C4-2B (cell line): ENCODE measurements at regions not wholly inside any gene's neighbourhood (a gene's known extent, or its start where the extent isn't known, plus 50 kb on each side); places are given as distances from the start of the nearest gene placed in this dataset.

ENCODE experiments used
- H3K27ac ChIP-seq: fragments of 450-650 bp; 2 replicates; pipeline ENCODE4 v1.5.1; 2017
- CTCF ChIP-seq: fragments of 450-650 bp; conservative IDR thresholded peaks from 2 replicates; pipeline ENCODE4 v1.5.1; 2017; ENCODE audit warnings: mild to moderate bottlenecking
- ZFX ChIP-seq: fragments of 450-650 bp; IDR thresholded peaks from 2 replicates; pipeline ENCODE4 v1.6.1; 2017

- no peak overlapping the region for H3K27ac ChIP-seq
- TF ChIP-seq CTCF (no peak), ZFX (no peak)
Measured at GRCh38 chr5:82360022-82360421, 81.9 kb upstream of the RPS23 start.

GRCh38 chr5:82359272-82359671, 81.1 kb upstream of the RPS23 start:
- H3K27ac ChIP-seq = no peak overlapping the region
- TF ChIP-seq CTCF (no peak), ZFX (no peak)

- H3K27ac ChIP-seq = no peak overlapping the region
Measured at GRCh38 chr5:82358457-82358856, 80.3 kb upstream of the RPS23 start.

GRCh38 chr5:82356808-82357671, 78.9 kb upstream of the RPS23 start:
- no peak overlapping the region for H3K27ac ChIP-seq
- no peak for TF ChIP-seq CTCF
- TF ChIP-seq ZFX = no peak

More at GRCh38 chr5:82358457-82358856, 80.3 kb upstream of the RPS23 start:
- TF ChIP-seq ZFX (no peak), CTCF (no peak)

- no peak overlapping the region for H3K27ac ChIP-seq
- no peak for TF ChIP-seq ZFX
- no peak for TF ChIP-seq CTCF
Measured at GRCh38 chr5:82356021-82356420, 77.9 kb upstream of the RPS23 start.

GRCh38 chr5:82355496-82355895, 77.3 kb upstream of the RPS23 start:
- TF ChIP-seq ZFX = no peak
- TF ChIP-seq CTCF = no peak
- no peak overlapping the region for H3K27ac ChIP-seq

GRCh38 chr5:82355053-82355452, 76.9 kb upstream of the RPS23 start:
- TF ChIP-seq ZFX (no peak), CTCF (no peak)
- H3K27ac ChIP-seq = no peak overlapping the region
